ENCODE measurements at regions not wholly inside any gene's neighbourhood (a gene's known extent, or its start where the extent isn't known, plus 50 kb on each side); places are given as distances from the start of the nearest gene placed in this dataset.

DNA sequence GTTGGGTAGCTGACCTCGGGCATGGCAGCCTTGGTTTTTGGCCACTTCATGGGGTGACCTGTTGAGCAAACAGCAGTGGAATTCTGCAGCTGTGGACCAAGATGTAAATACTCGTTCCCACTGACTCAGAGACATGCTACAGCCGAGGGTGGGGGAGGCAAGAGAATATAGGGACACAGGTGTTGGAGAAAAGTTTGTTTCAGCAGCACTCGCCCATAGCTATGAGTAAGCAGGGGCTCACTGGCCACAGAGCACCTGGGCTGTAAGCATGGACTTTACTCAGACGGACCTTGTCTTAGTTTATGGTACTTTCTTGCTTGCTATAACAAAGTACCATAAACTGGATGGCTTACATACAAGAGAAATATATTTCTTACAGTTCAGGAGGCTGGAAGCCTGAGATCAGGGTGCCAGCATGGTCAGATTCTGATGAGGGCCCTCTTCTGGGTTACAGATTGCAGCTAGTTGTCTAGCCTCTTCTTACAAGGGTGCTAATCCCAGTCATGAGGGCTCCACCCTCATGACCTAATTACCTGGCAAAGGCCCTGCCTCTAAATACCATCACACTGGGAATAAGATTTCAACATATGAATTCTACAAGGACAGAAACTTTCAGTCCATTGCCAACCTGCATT lies 437.2 kb upstream of the DAB1 start:
- 72% methylated on average over 5 of the region's 5 CpGs for WGBS (ENCODE audit: low lambda C conversion rate, missing lambda C conversion rate)
- Histone ChIP-seq H3K4me3 (no peak overlapping the region), H4K20me1 (ENCODE audit: insufficient read depth, poor library complexity, severe bottlenecking) (no peaks in the 10 kb centered on the region), H3K36me3 (replicated peaks; ENCODE audit: insufficient read depth, low read depth) (no peaks in the 10 kb centered on the region), H3K4me2 (no peak overlapping the region), H3K79me2 (no peaks in the 10 kb centered on the region), H3K27me3 (peaks cover 5% of the 10 kb centered on the region), H2AFZ (no peak overlapping the region), H3K9me2 (replicated peaks; ENCODE audit: insufficient read depth) (no peaks in the 10 kb centered on the region), H3K9me3 (ENCODE audit: low read depth) (no peaks in the 10 kb centered on the region), H3K27ac (peak overlapping the region; percentile 66), H3K4me1 (ENCODE audit: insufficient read depth) (no peaks in the 10 kb centered on the region)
- TF ChIP-seq EZH2 (IDR thresholded peaks at IDR 0.05; ENCODE audit: borderline replicate concordance) (no peak), EZH2phosphoT487 (IDR thresholded peaks at IDR 0.05; ENCODE audit: low read depth, severe bottlenecking, unreplicated experiment) (no peak)
- TF ChIP-seq, protein P1, sequence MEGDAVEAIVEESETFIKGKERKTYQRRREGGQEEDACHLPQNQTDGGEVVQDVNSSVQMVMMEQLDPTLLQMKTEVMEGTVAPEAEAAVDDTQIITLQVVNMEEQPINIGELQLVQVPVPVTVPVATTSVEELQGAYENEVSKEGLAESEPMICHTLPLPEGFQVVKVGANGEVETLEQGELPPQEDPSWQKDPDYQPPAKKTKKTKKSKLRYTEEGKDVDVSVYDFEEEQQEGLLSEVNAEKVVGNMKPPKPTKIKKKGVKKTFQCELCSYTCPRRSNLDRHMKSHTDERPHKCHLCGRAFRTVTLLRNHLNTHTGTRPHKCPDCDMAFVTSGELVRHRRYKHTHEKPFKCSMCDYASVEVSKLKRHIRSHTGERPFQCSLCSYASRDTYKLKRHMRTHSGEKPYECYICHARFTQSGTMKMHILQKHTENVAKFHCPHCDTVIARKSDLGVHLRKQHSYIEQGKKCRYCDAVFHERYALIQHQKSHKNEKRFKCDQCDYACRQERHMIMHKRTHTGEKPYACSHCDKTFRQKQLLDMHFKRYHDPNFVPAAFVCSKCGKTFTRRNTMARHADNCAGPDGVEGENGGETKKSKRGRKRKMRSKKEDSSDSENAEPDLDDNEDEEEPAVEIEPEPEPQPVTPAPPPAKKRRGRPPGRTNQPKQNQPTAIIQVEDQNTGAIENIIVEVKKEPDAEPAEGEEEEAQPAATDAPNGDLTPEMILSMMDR (IDR thresholded peaks at IDR 0.05; ENCODE audit: poor library complexity), result no peak
- DNase-seq (ENCODE audit: low spot score), result peak; percentile 67

DNA sequence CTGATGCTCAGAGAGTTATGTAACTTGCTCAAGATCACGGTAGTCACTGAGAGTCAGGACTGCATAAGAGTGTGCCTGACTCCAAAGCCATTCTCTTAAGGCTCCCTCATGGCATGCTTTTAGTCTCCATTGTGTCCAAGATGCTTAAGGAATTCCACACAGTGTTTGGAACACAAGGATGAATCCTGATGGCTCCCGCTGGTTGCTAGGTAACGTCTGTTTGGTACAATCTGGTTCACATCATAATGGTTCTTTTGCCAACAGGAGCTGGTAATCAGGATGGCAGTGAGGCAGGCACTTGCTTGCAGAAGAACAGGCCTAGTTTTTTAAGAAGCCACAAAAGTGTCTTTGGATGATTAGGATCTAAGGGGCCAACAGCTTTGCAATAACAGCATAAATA lies 436.5 kb upstream of the DAB1 start:
- DNase-seq (ENCODE audit: low spot score), result no peak
- Histone ChIP-seq H3K9me3 (ENCODE audit: low read depth) (no peaks in the 10 kb centered on the region), H3K9me2 (replicated peaks; ENCODE audit: insufficient read depth) (no peaks in the 10 kb centered on the region), H4K20me1 (ENCODE audit: insufficient read depth, poor library complexity, severe bottlenecking) (no peaks in the 10 kb centered on the region), H3K4me2 (no peak overlapping the region), H3K27ac (peak overlapping the region; percentile 66), H3K79me2 (no peaks in the 10 kb centered on the region), H3K36me3 (replicated peaks; ENCODE audit: insufficient read depth, low read depth) (no peaks in the 10 kb centered on the region), H3K4me1 (ENCODE audit: insufficient read depth) (no peaks in the 10 kb centered on the region), H2AFZ (no peak overlapping the region), H3K4me3 (no peak overlapping the region), H3K27me3 (peaks cover 5% of the 10 kb centered on the region)
- 91% methylated on average over 3 of the region's 3 CpGs for WGBS (ENCODE audit: low lambda C conversion rate, missing lambda C conversion rate)
- TF ChIP-seq EZH2 (IDR thresholded peaks at IDR 0.05; ENCODE audit: borderline replicate concordance) (no peak), EZH2phosphoT487 (IDR thresholded peaks at IDR 0.05; ENCODE audit: low read depth, severe bottlenecking, unreplicated experiment) (no peak)
- TF ChIP-seq, protein P1 (IDR thresholded peaks at IDR 0.05; ENCODE audit: poor library complexity), result no peak

DNA sequence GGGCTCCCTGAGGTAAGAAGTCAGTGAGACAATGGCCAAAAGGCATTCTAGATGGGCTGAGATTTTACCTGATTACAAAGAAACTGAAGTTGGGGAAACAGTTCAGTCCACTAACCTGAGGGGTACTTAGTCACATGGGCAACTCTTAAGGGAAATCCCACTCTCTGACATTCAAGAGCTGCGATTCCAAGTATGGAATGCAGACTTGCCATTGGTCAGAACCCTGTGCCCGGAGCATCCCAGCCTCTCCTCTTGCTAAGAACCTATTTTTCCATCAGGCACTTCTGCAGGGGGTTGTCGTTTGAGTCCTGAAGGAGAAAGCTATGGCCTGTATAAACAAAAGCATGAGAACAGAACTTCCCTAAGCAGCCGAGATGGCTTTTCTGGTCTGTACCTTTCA lies 434.9 kb upstream of the DAB1 start:
- Histone ChIP-seq H3K27ac (no peak overlapping the region), H3K36me3 (replicated peaks; ENCODE audit: insufficient read depth, low read depth) (no peaks in the 10 kb centered on the region), H2AFZ (no peak overlapping the region), H3K9me3 (ENCODE audit: low read depth) (no peaks in the 10 kb centered on the region), H4K20me1 (ENCODE audit: insufficient read depth, poor library complexity, severe bottlenecking) (no peaks in the 10 kb centered on the region), H3K4me3 (no peak overlapping the region), H3K4me2 (no peak overlapping the region), H3K79me2 (no peaks in the 10 kb centered on the region), H3K9me2 (replicated peaks; ENCODE audit: insufficient read depth) (no peaks in the 10 kb centered on the region), H3K27me3 (peaks cover 5% of the 10 kb centered on the region), H3K4me1 (ENCODE audit: insufficient read depth) (no peaks in the 10 kb centered on the region)
- no peak for DNase-seq (ENCODE audit: low spot score)
- TF ChIP-seq EZH2 (IDR thresholded peaks at IDR 0.05; ENCODE audit: borderline replicate concordance), result no peak
- TF ChIP-seq EZH2phosphoT487 (IDR thresholded peaks at IDR 0.05; ENCODE audit: low read depth, severe bottlenecking, unreplicated experiment), result no peak
- TF ChIP-seq, protein P1 (IDR thresholded peaks at IDR 0.05; ENCODE audit: poor library complexity), result no peak
- 72% methylated on average over 4 of the region's 4 CpGs for WGBS (ENCODE audit: low lambda C conversion rate, missing lambda C conversion rate)
